ENCODE measurements at regions not wholly inside any gene's neighbourhood (a gene's known extent, or its start where the extent isn't known, plus 50 kb on each side); places are given as distances from the start of the nearest gene placed in this dataset.

GRCh38 chr15:70387081-70387480, 289.4 kb upstream of the TLE3 start:
- no peak for TF ChIP-seq CTCF (IDR thresholded peaks at IDR 0.05; ENCODE audit: insufficient read depth, low read depth, low read length, missing control alignments)
- DNase-seq (ENCODE audit: low read depth): no peak
- no peak overlapping the region for H3K4me3 ChIP-seq (ENCODE audit: low read length)

- no peak for TF ChIP-seq CTCF (IDR thresholded peaks at IDR 0.05; ENCODE audit: insufficient read depth, low read depth, low read length, missing control alignments)
- no peak for DNase-seq (ENCODE audit: low read depth)
- H3K4me3 ChIP-seq (ENCODE audit: low read length): no peak overlapping the region
Measured at GRCh38 chr15:70385711-70386110, 288.0 kb upstream of the TLE3 start.

DNA sequence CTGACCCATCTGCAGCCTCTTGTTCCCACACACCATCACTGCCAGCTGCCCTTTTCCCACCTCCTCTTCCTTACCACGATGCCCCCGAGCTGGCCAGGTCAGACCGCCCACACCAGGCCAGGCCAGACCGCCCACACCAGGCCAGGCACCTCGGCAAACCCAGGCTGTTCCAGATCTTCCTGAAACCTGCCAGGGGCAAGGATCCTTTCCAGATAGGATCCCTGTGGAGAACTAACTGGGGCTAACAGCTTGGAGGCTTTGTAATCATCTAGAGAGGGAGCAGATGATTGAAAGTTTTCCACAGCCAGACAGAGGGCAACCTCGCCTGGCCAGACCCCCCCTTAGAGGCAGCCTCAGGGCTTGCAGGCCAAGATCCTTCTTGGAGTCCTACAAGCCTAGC, 287.3 kb upstream of the TLE3 start:
- no peak for TF ChIP-seq CTCF (IDR thresholded peaks at IDR 0.05; ENCODE audit: insufficient read depth, low read depth, low read length, missing control alignments)
- no peak for DNase-seq (ENCODE audit: low read depth)
- H3K4me3 ChIP-seq (ENCODE audit: low read length): no peak overlapping the region

DNA sequence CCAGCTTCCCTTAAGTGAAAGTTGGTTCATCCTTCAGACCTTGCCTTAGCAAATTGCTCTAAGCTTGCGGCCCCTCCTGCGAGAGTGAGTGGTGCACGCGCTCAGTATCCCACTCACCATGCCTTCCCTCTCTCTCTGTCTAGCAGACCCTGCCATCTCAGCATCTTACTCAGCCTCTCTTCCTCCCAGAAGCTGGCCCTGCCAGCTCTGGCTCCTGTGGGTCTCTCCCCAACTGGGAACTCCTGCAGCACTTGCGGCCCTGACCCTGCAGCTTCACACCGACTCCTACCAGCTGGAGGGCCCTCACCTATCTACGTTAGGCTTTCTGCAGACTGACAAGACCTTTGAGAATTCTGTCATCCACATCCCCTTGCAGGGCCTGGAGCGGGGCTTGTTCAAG, 286.1 kb upstream of the TLE3 start:
- no peak for DNase-seq (ENCODE audit: low read depth)
- H3K4me3 ChIP-seq (ENCODE audit: low read length): no peak overlapping the region
- TF ChIP-seq CTCF (IDR thresholded peaks at IDR 0.05; ENCODE audit: insufficient read depth, low read depth, low read length, missing control alignments): no peak

GRCh38 chr15:70382762-70383458, 285.2 kb upstream of the TLE3 start:
- H3K4me3 ChIP-seq (ENCODE audit: low read length): no peak overlapping the region

DNA sequence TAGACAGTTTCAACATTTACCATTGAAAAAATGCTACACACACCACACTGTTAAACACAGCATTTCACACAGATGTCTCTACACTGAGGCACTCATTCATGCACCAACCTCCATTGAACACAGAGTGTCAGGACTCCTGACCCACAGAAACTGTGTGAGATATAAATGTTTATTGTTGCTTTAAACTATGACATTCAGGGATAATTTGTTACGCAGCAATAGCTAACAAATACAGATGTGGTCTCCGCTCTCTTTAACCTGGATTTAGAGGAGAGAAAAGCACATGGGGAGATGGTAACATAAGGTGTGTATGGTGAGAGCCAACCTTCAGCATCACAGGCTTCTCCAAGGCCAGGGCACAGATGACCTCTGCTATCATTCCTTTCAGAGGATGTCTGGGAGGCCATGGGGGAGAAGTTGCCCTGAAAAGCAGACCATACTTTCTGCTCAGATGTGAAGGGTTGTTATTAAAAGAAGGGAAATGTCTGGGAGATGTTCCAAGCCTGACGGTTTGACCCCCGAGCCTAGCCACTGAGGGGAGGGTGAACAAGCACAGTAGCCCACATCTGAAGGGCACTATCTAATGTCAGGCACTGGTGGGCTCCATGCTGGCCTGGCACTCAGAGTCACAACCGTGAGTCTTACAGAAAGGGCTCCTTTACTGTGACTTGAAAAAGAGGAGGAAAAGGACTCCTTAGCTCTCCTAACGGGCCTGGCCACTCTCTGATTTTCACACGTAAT, 284.5 kb upstream of the TLE3 start:
- no peak for TF ChIP-seq CTCF (IDR thresholded peaks at IDR 0.05; ENCODE audit: insufficient read depth, low read depth, low read length, missing control alignments)
- DNase-seq (ENCODE audit: low read depth): no peak
- H3K4me3 ChIP-seq (ENCODE audit: low read length): no peak overlapping the region

More at GRCh38 chr15:70382762-70383458, 285.2 kb upstream of the TLE3 start:
- no peak for TF ChIP-seq CTCF (IDR thresholded peaks at IDR 0.05; ENCODE audit: insufficient read depth, low read depth, low read length, missing control alignments)
- DNase-seq (ENCODE audit: low read depth): no peak

All from epithelial cell of esophagus (primary cell).